GM12878 (cell line): ENCODE measurements at regions not wholly inside any gene's neighbourhood (a gene's known extent, or its start where the extent isn't known, plus 50 kb on each side); places are given as distances from the start of the nearest gene placed in this dataset.

Source experiments
- ATAC-seq: fragments of 200-7000 bp; cut with Tn5 transposase; 3 replicates; pipeline ENCODE4 v1.9.1; 2020; ENCODE audit warnings: mild to moderate bottlenecking, moderate library complexity
- BruUV-seq: library from RNA; stranded (reverse); fragments of 400-500 nt; replicated peaks from 2 replicates; lab custom pipeline; 2021; lab: Mats Ljungman, UMichigan
- CTCF ChIA-PET: fragments of 300-600 bp; sonication (Branson Sonifier 250); formaldehyde crosslinking; extraction: SDS; loops from one replicate; lab custom pipeline; 2021; ENCODE audit warnings: inconsistent platforms; lab: Yijun Ruan, JAX
- POLR2A ChIA-PET: fragments of 350-600 bp; formaldehyde crosslinking; extraction: SDS; loops from one replicate; lab custom pipeline; 2021; ENCODE audit warnings: inconsistent platforms; lab: Charles Lee
- RAD21 ChIA-PET: fragments of 300-600 bp; sonication (Branson Sonifier 250); formaldehyde crosslinking; loops from one replicate; lab custom pipeline; 2023; ENCODE audit warnings: antibody characterized with exemption; ENCODE audit not compliant: unreplicated experiment; lab: Charles Lee
- SMC1A ChIA-PET: fragments of 300-600 bp; sonication (Branson Sonifier 250); formaldehyde crosslinking; loops from one replicate; lab custom pipeline; 2023; ENCODE audit not compliant: unreplicated experiment, uncharacterized antibody; lab: Charles Lee
- DNase-seq: peaks from one replicate; pipeline ENCODE4 v3.0.0-alpha.2; 2011; ENCODE audit warnings: low read depth, low spot score
- FAIRE-seq: peaks from 3 replicates; lab custom pipeline; 2011; peaks lifted over from hg19 to GRCh38; lab: Jason Lieb, UNC
- H2AFZ ChIP-seq: 2 replicates; pipeline ENCODE4 v1.6.0; 2011; ENCODE audit warnings: low read depth, low read length, control low read depth; ENCODE audit not compliant: control insufficient read depth
- H3K27ac ChIP-seq: 2 replicates; pipeline ENCODE4 v1.5.1; 2011; ENCODE audit warnings: control low read depth; ENCODE audit not compliant: control insufficient read depth, insufficient read depth
- H3K27me3 ChIP-seq, 2 experiments: replicated peaks in 1 of 2; 2 replicates each; pipeline versions ENCODE4 v1.6.0 to v1.6.1; 2011; ENCODE audit warnings: low read length in 1 of 2; ENCODE audit not compliant: control insufficient read depth in 2 of 2, insufficient read depth in 2 of 2
- H3K36me3 ChIP-seq, 2 experiments: 2 replicates each; pipeline ENCODE4 v1.5.1; 2011; ENCODE audit warnings: low read length in 1 of 2; ENCODE audit not compliant: control insufficient read depth in 2 of 2, insufficient read depth in 2 of 2
- H3K4me1 ChIP-seq: 2 replicates; pipeline ENCODE4 v1.6.1; 2011; ENCODE audit warnings: mild to moderate bottlenecking, low read length, moderate library complexity, mixed read lengths; ENCODE audit not compliant: control insufficient read depth, insufficient read depth
- H3K4me2 ChIP-seq: 2 replicates; pipeline ENCODE4 v1.6.0; 2011; ENCODE audit warnings: control low read depth; ENCODE audit not compliant: control insufficient read depth, insufficient read depth
- H3K4me3 ChIP-seq: fragments of 200-600 bp; sonication (generic); 2 replicates; pipeline ENCODE4 v1.5.1; 2016
- H3K79me2 ChIP-seq: 2 replicates; pipeline ENCODE4 v1.6.0; 2011; ENCODE audit warnings: low read length; ENCODE audit not compliant: control insufficient read depth, insufficient read depth
- H3K9ac ChIP-seq: 2 replicates; pipeline ENCODE4 v1.8.0; 2011; ENCODE audit warnings: low read length, control low read depth, mixed read lengths; ENCODE audit not compliant: control insufficient read depth, insufficient read depth
- H3K9me3 ChIP-seq: replicated peaks from 3 replicates; pipeline ENCODE4 v1.5.1; 2011; ENCODE audit warnings: mild to moderate bottlenecking, low read length; ENCODE audit not compliant: control insufficient read depth, insufficient read depth
- H4K20me1 ChIP-seq: 2 replicates; pipeline ENCODE4 v1.6.0; 2011; ENCODE audit not compliant: control insufficient read depth, insufficient read depth
- BCLAF1 ChIP-seq: fragments of 450-650 bp; IDR thresholded peaks from 2 replicates; pipeline ENCODE4 v1.6.1; 2017; ENCODE audit warnings: antibody characterized with exemption, mild to moderate bottlenecking, moderate library complexity
- CREM ChIP-seq: IDR thresholded peaks from 2 replicates; pipeline ENCODE4 v1.6.1; 2014; ENCODE audit warnings: antibody characterized with exemption, low read depth
- CUX1 ChIP-seq: IDR thresholded peaks from 2 replicates; pipeline ENCODE4 v1.6.1; 2012; ENCODE audit warnings: improper control_type of control experiment, low read depth, low read length; ENCODE audit not compliant: insufficient replicate concordance
- FOXM1 ChIP-seq: IDR thresholded peaks from 2 replicates; pipeline ENCODE4 v1.6.1; 2012; ENCODE audit warnings: low read depth, mild to moderate bottlenecking, inconsistent platforms, low read length, moderate library complexity
- RAD21 ChIP-seq: IDR thresholded peaks from 2 replicates; pipeline ENCODE4 v1.6.1; 2011; ENCODE audit warnings: mild to moderate bottlenecking, low read depth, low read length, moderate library complexity; ENCODE audit not compliant: insufficient read depth
- USF2 ChIP-seq: IDR thresholded peaks from 2 replicates; pipeline ENCODE4 v1.6.1; 2011; ENCODE audit warnings: low read depth, low read length, improper control_type of control experiment, borderline replicate concordance
- WGBS: methylation state at CpG from one replicate; pipeline ENCODE4 v1.1.6; 2016; ENCODE audit warnings: low lambda C conversion rate; ENCODE audit not compliant: insufficient replicate concordance, insufficient coverage; ENCODE audit errors: missing lambda C conversion rate; 5-methylcytosine and 5-hydroxymethylcytosine counted together
- in situ Hi-C: fragments of 300-500 bp; cut with MboI; formaldehyde crosslinking; loops from 9 replicates; pipeline ENCODE4 v1.14.3; 2018; ENCODE audit warnings: mixed read lengths
- intact Hi-C: fragments of 100-400 bp; cut with micrococcal nuclease; formaldehyde crosslinking; loops from one replicate; pipeline ENCODE4 v1.14.2; 2022; ENCODE audit not compliant: unreplicated experiment

- in situ Hi-C loops (no loop called here), intact Hi-C loops (no loop called here)
- Histone ChIP-seq H3K4me2 (no peak overlapping the region), H3K79me2 (no peaks in the 10 kb centered on the region), H3K4me1 (no peaks in the 10 kb centered on the region), H3K4me3 (no peak overlapping the region), H3K9ac (no peak overlapping the region), H3K27me3 (no peaks in the 10 kb centered on the region), H3K36me3 (no peaks in the 10 kb centered on the region), H4K20me1 (no peaks in the 10 kb centered on the region), H3K9me3 (no peaks in the 10 kb centered on the region), H3K27ac (no peak overlapping the region), H2AFZ (no peak overlapping the region)
- ChIA-PET CTCF (no interaction called here), POLR2A (no interaction called here), SMC1A (no interaction called here), RAD21 (no interaction called here)
- no peak for ATAC-seq
- DNase-seq, result no peak
- WGBS, result 5% methylated on average over 5 of the region's 5 CpGs
- FAIRE-seq, result no peak
- no TSS peak for BruUV-seq
- TF ChIP-seq CREM, result no peak
- no peak for TF ChIP-seq FOXM1
- no peak for TF ChIP-seq USF2
- TF ChIP-seq BCLAF1, result no peak
- no peak for TF ChIP-seq RAD21
- no peak for TF ChIP-seq CUX1
Measured at GRCh38 chr4:155573126-155573525, 93.5 kb upstream of the GUCY1A1 start.
